HG03095 (cell line): ENCODE measurements at regions not wholly inside any gene's neighbourhood (a gene's known extent, or its start where the extent isn't known, plus 50 kb on each side); places are given as distances from the start of the nearest gene placed in this dataset.

Experiments used
- ATAC-seq: cut with Tn5 transposase; IDR thresholded peaks from one replicate; pipeline ENCODE4 v1.9.1; 2021; ENCODE audit warnings: moderate library complexity; ENCODE audit not compliant: unreplicated experiment

- ATAC-seq = no peak
These were observed 500.7 kb downstream of the MAFB start for GRCh38 chr20:40188319-40188718.

GRCh38 chr20:40186826-40187225 lies 502.2 kb downstream of the MAFB start:
- no peak for ATAC-seq

- no peak for ATAC-seq
These were observed 507.4 kb downstream of the MAFB start for GRCh38 chr20:40181676-40182075.

GRCh38 chr20:40176098-40176841 lies 512.8 kb downstream of the MAFB start:
- no peak for ATAC-seq

- no peak for ATAC-seq
These were observed 513.7 kb downstream of the MAFB start for GRCh38 chr20:40175296-40175695.

- ATAC-seq = no peak
These were observed 515.2 kb downstream of the MAFB start for GRCh38 chr20:40173872-40174271.

GRCh38 chr20:40168981-40169620 lies 519.9 kb downstream of the MAFB start:
- no peak for ATAC-seq

- ATAC-seq = no peak
These were observed 527.6 kb downstream of the MAFB start for GRCh38 chr20:40161391-40161790.

GRCh38 chr20:40160097-40160550 lies 528.9 kb downstream of the MAFB start:
- no peak for ATAC-seq

- ATAC-seq = no peak
These were observed 529.8 kb downstream of the MAFB start for GRCh38 chr20:40159276-40159675.

GRCh38 chr20:40156600-40157317 lies 532.3 kb downstream of the MAFB start:
- peak; percentile 94 for ATAC-seq

GRCh38 chr20:40154514-40154913 lies 534.5 kb downstream of the MAFB start:
- no peak for ATAC-seq

GRCh38 chr20:40148886-40149285 lies 540.1 kb downstream of the MAFB start:
- ATAC-seq = no peak

- no peak for ATAC-seq
These were observed 543.0 kb downstream of the MAFB start for GRCh38 chr20:40146071-40146470.

- no peak for ATAC-seq
These were observed 544.5 kb downstream of the MAFB start for GRCh38 chr20:40144581-40144980.

GRCh38 chr20:40134176-40134575 lies 554.9 kb downstream of the MAFB start:
- ATAC-seq = no peak

GRCh38 chr20:40120827-40121226 lies 568.2 kb downstream of the MAFB start:
- no peak for ATAC-seq

GRCh38 chr20:40111282-40111681 lies 577.8 kb downstream of the MAFB start:
- no peak for ATAC-seq

- no peak for ATAC-seq
These were observed 578.7 kb downstream of the MAFB start for GRCh38 chr20:40110311-40110831.

GRCh38 chr20:40109136-40109535 lies 579.9 kb downstream of the MAFB start:
- no peak for ATAC-seq

GRCh38 chr20:40108321-40108720 lies 580.7 kb downstream of the MAFB start:
- no peak for ATAC-seq

- ATAC-seq = no peak
These were observed 584.1 kb downstream of the MAFB start for GRCh38 chr20:40104959-40105358.
